Activated naive CD8-positive, alpha-beta T cell treated with anti-CD3 and anti-CD28 coated beads, Interleukin-2, amount 10 ng/mL, durations not matched to agents 7 days and 5 days (primary cell): ENCODE measurements at regions not wholly inside any gene's neighbourhood (a gene's known extent, or its start where the extent isn't known, plus 50 kb on each side); places are given as distances from the start of the nearest gene placed in this dataset.

ENCODE experiments used
- ATAC-seq: fragments of 150-1000 bp; cut with Tn5 transposase; one replicate; pipeline ENCODE4 v1.10.0; 2021; ENCODE audit warnings: low read depth, moderate library complexity
- POLR2A ChIA-PET: fragments of 350-600 bp; sonication (Branson Sonifier 250); formaldehyde crosslinking; loops from one replicate; lab custom pipeline; 2021; ENCODE audit warnings: antibody characterized with exemption; lab: Charles Lee
- DNase-seq: peaks from one replicate; pipeline ENCODE4 v3.0.0; 2021
- H3K27ac Mint-ChIP-seq: one replicate; pipeline ENCODE4 v1.8.0; 2022; ENCODE audit warnings: mild to moderate bottlenecking, mixed read lengths
- H3K27me3 Mint-ChIP-seq: one replicate; pipeline ENCODE4 v1.8.0; 2022; ENCODE audit warnings: mild to moderate bottlenecking, moderate library complexity, mixed read lengths
- H3K36me3 Mint-ChIP-seq: one replicate; pipeline ENCODE4 v1.8.0; 2021; ENCODE audit warnings: mild to moderate bottlenecking, mixed read lengths
- H3K4me1 Mint-ChIP-seq: one replicate; pipeline ENCODE4 v1.8.0; 2021; ENCODE audit warnings: mixed read lengths
- H3K4me3 Mint-ChIP-seq: one replicate; pipeline ENCODE4 v1.8.0; 2022; ENCODE audit warnings: mild to moderate bottlenecking, moderate library complexity, mixed read lengths
- H3K9me3 Mint-ChIP-seq: one replicate; pipeline ENCODE4 v1.8.0; 2021; ENCODE audit warnings: mixed read lengths

DNA sequence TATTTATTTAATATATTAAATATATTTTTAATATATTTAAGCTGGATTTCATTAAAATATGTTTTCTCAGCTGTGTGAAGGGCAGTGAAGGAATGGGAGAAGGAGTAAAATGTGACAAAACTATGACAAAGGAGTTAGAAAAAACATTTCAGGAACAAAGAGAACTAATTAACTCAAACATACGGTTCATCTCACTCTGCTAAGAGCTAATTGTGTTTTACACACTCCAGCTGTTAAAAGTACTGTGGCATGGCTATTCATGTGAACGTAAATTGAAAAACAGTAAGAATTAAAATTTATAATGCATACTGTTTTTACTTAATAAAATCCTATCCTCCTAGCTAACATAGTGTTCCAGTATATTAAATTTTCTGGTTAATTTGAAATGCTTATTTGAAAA lies 262.5 kb upstream of the GNAI1 start:
- Mint-ChIP-seq H3K4me3 (no peak overlapping the region), H3K4me1 (peaks cover 3% of the 10 kb centered on the region), H3K27ac (no peak overlapping the region), H3K9me3 (no peaks in the 10 kb centered on the region), H3K36me3 (peaks cover 2% of the 10 kb centered on the region), H3K27me3 (peaks cover 2% of the 10 kb centered on the region)
- DNase-seq (no peak), ATAC-seq (no peak)
- POLR2A ChIA-PET, result no interaction called here

DNA sequence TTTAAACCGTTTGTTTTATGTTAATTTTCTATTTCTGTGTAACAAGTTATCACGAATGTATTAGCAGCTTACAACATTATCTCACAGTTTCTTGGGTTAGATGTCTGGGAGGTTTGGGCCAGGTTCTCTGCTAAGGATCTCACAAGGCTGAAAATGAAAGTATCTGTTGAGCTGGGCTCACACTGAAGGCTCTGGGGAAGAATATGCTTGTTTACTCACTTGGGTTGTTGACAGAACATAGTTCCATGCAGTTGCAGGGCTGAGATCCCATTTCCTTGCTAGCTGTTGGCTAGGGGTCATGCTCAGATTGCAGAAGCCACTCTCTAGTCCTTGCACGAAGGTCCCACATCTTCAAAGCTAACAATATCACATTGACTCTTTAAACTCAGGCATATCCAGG lies 266.6 kb upstream of the GNAI1 start:
- H3K4me3 Mint-ChIP-seq, result no peak overlapping the region
- H3K4me1 Mint-ChIP-seq, result peaks cover 3% of the 10 kb centered on the region
- H3K27ac Mint-ChIP-seq, result no peak overlapping the region
- ATAC-seq, result no peak
- no peak for DNase-seq
- no peaks in the 10 kb centered on the region for H3K9me3 Mint-ChIP-seq
- POLR2A ChIA-PET, result no interaction called here
- H3K36me3 Mint-ChIP-seq, result no peaks in the 10 kb centered on the region
- H3K27me3 Mint-ChIP-seq, result no peaks in the 10 kb centered on the region

GRCh38 chr7:79862447-79863210 lies 272.0 kb upstream of the GNAI1 start:
- Mint-ChIP-seq H3K4me3 (no peak overlapping the region), H3K36me3 (no peaks in the 10 kb centered on the region), H3K27ac (no peak overlapping the region), H3K4me1 (no peaks in the 10 kb centered on the region), H3K9me3 (no peaks in the 10 kb centered on the region), H3K27me3 (no peaks in the 10 kb centered on the region)
- POLR2A ChIA-PET, result no interaction called here
- ATAC-seq (no peak), DNase-seq (no peak)

- Mint-ChIP-seq H3K4me3 (no peak overlapping the region), H3K36me3 (no peaks in the 10 kb centered on the region), H3K27me3 (no peaks in the 10 kb centered on the region), H3K9me3 (no peaks in the 10 kb centered on the region), H3K4me1 (no peaks in the 10 kb centered on the region), H3K27ac (no peak overlapping the region)
- ATAC-seq, result no peak
- POLR2A ChIA-PET, result no interaction called here
- no peak for DNase-seq
These were observed 279.5 kb upstream of the GNAI1 start for GRCh38 chr7:79855172-79855571.

GRCh38 chr7:79854621-79855020 lies 280.0 kb upstream of the GNAI1 start:
- Mint-ChIP-seq H3K4me1 (no peaks in the 10 kb centered on the region), H3K9me3 (no peaks in the 10 kb centered on the region), H3K4me3 (no peak overlapping the region), H3K27me3 (no peaks in the 10 kb centered on the region), H3K36me3 (no peaks in the 10 kb centered on the region), H3K27ac (no peak overlapping the region)
- POLR2A ChIA-PET, result no interaction called here
- ATAC-seq (no peak), DNase-seq (no peak)

GRCh38 chr7:79837915-79838314 lies 296.7 kb upstream of the GNAI1 start:
- DNase-seq (no peak), ATAC-seq (no peak)
- Mint-ChIP-seq H3K4me1 (no peaks in the 10 kb centered on the region), H3K27ac (no peak overlapping the region), H3K27me3 (no peaks in the 10 kb centered on the region), H3K4me3 (no peak overlapping the region), H3K9me3 (no peaks in the 10 kb centered on the region), H3K36me3 (no peaks in the 10 kb centered on the region)
- POLR2A ChIA-PET, result no interaction called here

- no peak overlapping the region for H3K4me3 Mint-ChIP-seq
- no peaks in the 10 kb centered on the region for H3K36me3 Mint-ChIP-seq
- H3K27me3 Mint-ChIP-seq, result no peaks in the 10 kb centered on the region
- no peak overlapping the region for H3K27ac Mint-ChIP-seq
- ATAC-seq (no peak), DNase-seq (no peak)
- POLR2A ChIA-PET, result no interaction called here
- no peaks in the 10 kb centered on the region for H3K9me3 Mint-ChIP-seq
- H3K4me1 Mint-ChIP-seq, result no peaks in the 10 kb centered on the region
These were observed 301.0 kb upstream of the GNAI1 start for GRCh38 chr7:79833616-79834015.

DNA sequence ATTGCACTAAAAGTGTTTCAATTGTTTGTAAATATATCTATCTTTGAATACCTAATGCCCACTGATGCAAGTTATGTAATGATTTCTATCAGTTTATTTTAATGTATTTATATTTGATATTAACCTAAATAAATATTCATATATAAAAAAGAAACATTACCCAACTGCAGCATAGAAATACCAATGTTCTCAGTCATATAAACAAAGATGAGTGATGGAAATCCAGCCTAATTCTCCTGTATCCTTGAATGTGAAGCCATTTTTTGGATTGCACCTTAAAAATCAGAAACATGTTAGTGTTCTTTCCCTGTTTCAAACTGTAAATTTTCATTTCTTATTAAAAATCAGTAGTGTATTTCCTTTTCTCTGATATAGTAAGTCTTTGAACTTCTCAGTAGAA lies 305.8 kb upstream of the GNAI1 start:
- no peaks in the 10 kb centered on the region for H3K4me1 Mint-ChIP-seq
- H3K27ac Mint-ChIP-seq, result no peak overlapping the region
- no peaks in the 10 kb centered on the region for H3K9me3 Mint-ChIP-seq
- ATAC-seq, result no peak
- no peaks in the 10 kb centered on the region for H3K36me3 Mint-ChIP-seq
- H3K4me3 Mint-ChIP-seq, result no peak overlapping the region
- peaks cover 3% of the 10 kb centered on the region for H3K27me3 Mint-ChIP-seq
- POLR2A ChIA-PET, result no interaction called here
- no peak for DNase-seq

GRCh38 chr7:79823246-79823951 lies 311.2 kb upstream of the GNAI1 start:
- no peak overlapping the region for H3K27ac Mint-ChIP-seq
- DNase-seq (no peak), ATAC-seq (no peak)
- no peaks in the 10 kb centered on the region for H3K36me3 Mint-ChIP-seq
- peaks cover 3% of the 10 kb centered on the region for H3K27me3 Mint-ChIP-seq
- POLR2A ChIA-PET, result no interaction called here
- no peak overlapping the region for H3K4me3 Mint-ChIP-seq
- H3K4me1 Mint-ChIP-seq, result no peaks in the 10 kb centered on the region
- no peaks in the 10 kb centered on the region for H3K9me3 Mint-ChIP-seq

DNA sequence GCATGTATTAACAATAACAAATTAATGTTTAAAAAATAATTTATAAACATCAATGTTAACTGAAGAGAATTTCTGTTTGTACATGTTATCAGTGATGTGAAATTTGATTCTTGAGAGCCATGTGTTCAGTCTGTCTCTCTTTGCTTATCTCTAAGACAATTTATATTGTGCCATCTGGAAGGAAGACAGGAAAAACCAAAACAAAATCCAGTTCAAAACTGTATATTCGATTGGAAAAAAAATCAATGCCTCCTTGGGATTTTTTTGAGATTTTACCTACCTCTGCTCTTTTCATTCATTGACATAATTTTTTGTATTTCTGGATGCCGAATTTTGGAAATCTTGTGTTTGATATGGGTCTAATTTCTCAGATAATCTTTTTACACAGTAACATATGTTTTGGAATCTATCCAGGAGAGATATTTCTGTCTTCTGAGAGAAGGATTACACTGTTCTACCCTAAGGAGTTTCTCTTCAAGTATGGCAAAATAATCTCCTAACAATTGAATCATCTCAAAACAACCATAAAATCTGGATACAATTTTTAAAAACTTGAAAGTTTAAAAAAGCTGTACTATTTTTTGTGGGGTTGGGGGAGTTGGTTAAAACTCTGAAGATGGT lies 311.9 kb upstream of the GNAI1 start:
- H3K27ac Mint-ChIP-seq, result no peak overlapping the region
- H3K9me3 Mint-ChIP-seq, result no peaks in the 10 kb centered on the region
- H3K4me1 Mint-ChIP-seq, result no peaks in the 10 kb centered on the region
- POLR2A ChIA-PET, result no interaction called here
- H3K36me3 Mint-ChIP-seq, result no peaks in the 10 kb centered on the region
- no peak for DNase-seq
- ATAC-seq, result no peak
- H3K4me3 Mint-ChIP-seq, result no peak overlapping the region
- peaks cover 4% of the 10 kb centered on the region for H3K27me3 Mint-ChIP-seq

GRCh38 chr7:79820387-79820786 lies 314.2 kb upstream of the GNAI1 start:
- DNase-seq (no peak), ATAC-seq (no peak)
- Mint-ChIP-seq H3K36me3 (no peaks in the 10 kb centered on the region), H3K4me3 (no peak overlapping the region), H3K4me1 (no peaks in the 10 kb centered on the region), H3K27ac (no peak overlapping the region), H3K27me3 (peaks cover 4% of the 10 kb centered on the region), H3K9me3 (no peaks in the 10 kb centered on the region)
- POLR2A ChIA-PET, result no interaction called here

DNA sequence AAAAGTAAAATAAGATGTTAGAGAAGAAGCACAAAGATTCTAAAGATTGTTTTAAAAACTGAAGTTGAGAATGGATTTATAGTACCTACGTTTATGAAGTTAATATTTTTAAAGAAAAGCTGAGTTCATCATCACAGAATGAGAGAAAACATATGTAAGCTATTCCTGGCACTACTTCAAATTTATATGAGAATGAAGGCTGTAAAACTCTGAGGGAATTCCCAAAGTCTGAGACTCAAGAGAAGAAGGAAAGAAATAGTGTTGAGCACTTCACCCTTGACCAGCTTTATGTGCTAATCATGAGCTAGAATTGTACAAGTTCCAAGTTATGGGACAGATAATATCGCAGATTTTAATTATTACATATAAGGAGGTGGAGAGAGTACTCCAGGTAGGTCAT lies 323.7 kb upstream of the GNAI1 start:
- DNase-seq (no peak), ATAC-seq (no peak)
- Mint-ChIP-seq H3K36me3 (no peaks in the 10 kb centered on the region), H3K4me1 (no peaks in the 10 kb centered on the region), H3K9me3 (no peaks in the 10 kb centered on the region), H3K27me3 (peaks cover 4% of the 10 kb centered on the region), H3K4me3 (no peak overlapping the region), H3K27ac (no peak overlapping the region)
- POLR2A ChIA-PET, result no interaction called here

DNA sequence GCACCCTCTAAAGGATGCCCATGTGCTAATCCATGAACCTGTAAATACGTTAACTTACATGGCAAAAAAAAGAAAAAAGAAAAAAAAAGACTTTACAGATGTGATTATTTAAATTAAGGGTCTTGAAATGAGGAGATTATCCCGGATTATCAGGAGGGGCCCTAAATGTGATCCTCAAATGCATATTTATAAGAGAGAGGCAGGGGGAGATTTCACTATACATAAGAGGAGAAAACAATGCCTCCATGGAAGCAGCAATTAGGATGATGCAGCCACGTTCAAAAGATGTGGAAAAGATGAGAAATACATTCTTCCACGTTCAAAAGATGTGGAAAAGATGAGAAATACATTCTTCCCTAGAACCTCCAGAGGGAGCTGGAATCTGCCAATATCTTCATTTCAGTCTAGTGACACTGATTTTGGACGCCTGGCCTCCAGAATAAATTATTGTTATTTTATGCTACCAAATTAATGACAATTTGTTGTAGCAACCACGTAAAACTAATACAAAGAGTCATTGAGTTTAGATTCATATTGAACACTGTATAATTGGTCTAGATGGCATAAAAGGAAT lies 328.4 kb upstream of the GNAI1 start:
- POLR2A ChIA-PET, result no interaction called here
- no peak for ATAC-seq
- no peak overlapping the region for H3K4me3 Mint-ChIP-seq
- H3K27ac Mint-ChIP-seq, result no peak overlapping the region
- DNase-seq, result no peak
- no peaks in the 10 kb centered on the region for H3K9me3 Mint-ChIP-seq
- H3K27me3 Mint-ChIP-seq, result peaks cover 9% of the 10 kb centered on the region
- H3K4me1 Mint-ChIP-seq, result no peaks in the 10 kb centered on the region
- H3K36me3 Mint-ChIP-seq, result no peaks in the 10 kb centered on the region
